ENCODE measurements at regions not wholly inside any gene's neighbourhood (a gene's known extent, or its start where the extent isn't known, plus 50 kb on each side); places are given as distances from the start of the nearest gene placed in this dataset.

DNA sequence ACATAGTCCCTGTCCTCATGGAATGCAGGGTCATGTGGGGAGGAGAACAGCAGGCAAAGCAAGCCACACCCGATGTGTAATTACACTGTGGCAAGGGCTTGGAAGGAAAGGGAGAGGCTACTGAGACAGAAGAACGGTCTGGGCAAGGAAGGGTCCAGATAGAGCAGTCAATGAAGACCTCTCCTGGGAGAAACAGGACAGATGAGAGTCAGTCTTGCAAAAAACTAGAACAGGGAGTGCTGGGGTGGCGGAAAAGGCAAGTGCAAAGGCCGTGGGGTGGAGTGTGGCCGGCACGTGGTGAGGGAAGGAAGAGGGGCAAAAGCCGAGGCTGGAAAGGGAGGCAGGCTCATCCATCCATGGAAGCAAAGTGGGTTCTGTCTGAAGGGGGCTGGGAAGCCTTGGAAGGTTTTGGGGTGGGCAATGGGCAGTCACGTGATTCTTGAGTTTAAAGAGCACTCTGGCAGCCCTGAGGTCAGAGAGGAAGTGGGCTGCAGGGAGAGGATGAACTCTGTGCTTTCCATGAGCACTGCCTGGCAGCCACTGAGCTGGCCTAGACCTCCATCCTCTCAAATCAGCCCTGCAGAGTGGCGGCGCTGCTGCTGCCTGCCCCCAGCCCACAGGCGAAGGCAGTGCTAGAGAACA is 182.2 kb downstream of the INHBB start:
- H3K4me3 ChIP-seq (ENCODE audit: low read depth in 1 of 2, low read length in 2 of 2) = no peak overlapping the region
- ATAC-seq (ENCODE audit: insufficient read depth, low read depth) (no peak), DNase-seq (no peak)
- no peak overlapping the region for H3K9ac ChIP-seq (ENCODE audit: low read depth, low read length)
- no peaks in the 10 kb centered on the region for H3K27me3 ChIP-seq (ENCODE audit: insufficient read depth, low read length, poor library complexity)
- no peaks in the 10 kb centered on the region for H3K36me3 ChIP-seq (ENCODE audit: insufficient read depth, low read length)
- H4K20me1 ChIP-seq (ENCODE audit: insufficient read depth, low read length) = no peaks in the 10 kb centered on the region
- no peak overlapping the region for H3K4me2 ChIP-seq (ENCODE audit: insufficient read depth, low read length)
- H3K4me1 ChIP-seq (ENCODE audit: insufficient read depth, low read length) = no peaks in the 10 kb centered on the region
- no peak overlapping the region for H2AFZ ChIP-seq (ENCODE audit: low read depth, low read length)
- no peak overlapping the region for H3K27ac ChIP-seq (ENCODE audit: low read length)
- no peaks in the 10 kb centered on the region for H3K9me3 ChIP-seq (ENCODE audit: insufficient read depth, low read length, severe bottlenecking)
- no peak for TF ChIP-seq EZH2 (IDR thresholded peaks at IDR 0.05; ENCODE audit: borderline replicate concordance, low read depth, low read length, severe bottlenecking)
- TF ChIP-seq CTCF (IDR thresholded peaks at IDR 0.05; ENCODE audit: borderline replicate concordance, extremely low read depth, low read length, poor library complexity, severe bottlenecking) = no peak
- no peaks in the 10 kb centered on the region for H3K79me2 ChIP-seq (ENCODE audit: insufficient read depth, low read length)

DNA sequence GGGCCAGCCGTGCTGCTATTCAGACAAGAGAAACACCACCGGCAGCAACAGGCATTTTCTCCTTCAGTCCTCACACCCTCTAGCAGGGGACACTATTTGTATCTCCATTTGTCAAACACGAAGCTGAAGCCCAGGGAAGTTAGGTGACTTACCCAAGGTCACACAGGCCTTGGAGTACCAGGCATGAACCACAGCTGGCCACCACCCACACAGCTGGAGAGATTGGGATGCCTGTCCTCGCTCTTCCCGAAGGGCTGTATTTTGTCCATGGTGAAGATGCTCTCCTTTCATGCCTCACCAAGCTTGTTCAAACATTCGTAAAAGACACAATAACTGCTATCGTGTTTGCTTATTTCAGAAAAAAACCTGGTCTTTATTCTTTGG is 182.7 kb downstream of the INHBB start:
- Histone ChIP-seq H3K4me3 (ENCODE audit: low read depth in 1 of 2, low read length in 2 of 2) (no peak overlapping the region), H3K27ac (ENCODE audit: low read length) (no peak overlapping the region), H3K9me3 (ENCODE audit: insufficient read depth, low read length, severe bottlenecking) (no peaks in the 10 kb centered on the region), H3K27me3 (ENCODE audit: insufficient read depth, low read length, poor library complexity) (no peaks in the 10 kb centered on the region), H3K9ac (ENCODE audit: low read depth, low read length) (no peak overlapping the region), H2AFZ (ENCODE audit: low read depth, low read length) (no peak overlapping the region), H3K79me2 (ENCODE audit: insufficient read depth, low read length) (no peaks in the 10 kb centered on the region), H3K36me3 (ENCODE audit: insufficient read depth, low read length) (no peaks in the 10 kb centered on the region), H3K4me2 (ENCODE audit: insufficient read depth, low read length) (no peak overlapping the region), H3K4me1 (ENCODE audit: insufficient read depth, low read length) (no peaks in the 10 kb centered on the region), H4K20me1 (ENCODE audit: insufficient read depth, low read length) (no peaks in the 10 kb centered on the region)
- ATAC-seq (ENCODE audit: insufficient read depth, low read depth) (no peak), DNase-seq (no peak)
- TF ChIP-seq EZH2 (IDR thresholded peaks at IDR 0.05; ENCODE audit: borderline replicate concordance, low read depth, low read length, severe bottlenecking) (no peak), CTCF (IDR thresholded peaks at IDR 0.05; ENCODE audit: borderline replicate concordance, extremely low read depth, low read length, poor library complexity, severe bottlenecking) (no peak)

- H3K27me3 ChIP-seq (ENCODE audit: insufficient read depth, low read length, poor library complexity) = no peaks in the 10 kb centered on the region
- no peak for DNase-seq
- H3K4me2 ChIP-seq (ENCODE audit: insufficient read depth, low read length) = no peak overlapping the region
- TF ChIP-seq EZH2 (IDR thresholded peaks at IDR 0.05; ENCODE audit: borderline replicate concordance, low read depth, low read length, severe bottlenecking) (no peak), CTCF (IDR thresholded peaks at IDR 0.05; ENCODE audit: borderline replicate concordance, extremely low read depth, low read length, poor library complexity, severe bottlenecking) (no peak)
- no peaks in the 10 kb centered on the region for H3K36me3 ChIP-seq (ENCODE audit: insufficient read depth, low read length)
- H3K9me3 ChIP-seq (ENCODE audit: insufficient read depth, low read length, severe bottlenecking) = no peaks in the 10 kb centered on the region
- no peak overlapping the region for H3K27ac ChIP-seq (ENCODE audit: low read length)
- H2AFZ ChIP-seq (ENCODE audit: low read depth, low read length) = no peak overlapping the region
- H4K20me1 ChIP-seq (ENCODE audit: insufficient read depth, low read length) = no peaks in the 10 kb centered on the region; the same call in 1 of the 2 replicates
- H3K4me1 ChIP-seq (ENCODE audit: insufficient read depth, low read length) = no peaks in the 10 kb centered on the region
- H3K9ac ChIP-seq (ENCODE audit: low read depth, low read length) = no peak overlapping the region
- no peak overlapping the region for H3K4me3 ChIP-seq (ENCODE audit: low read depth in 1 of 2, low read length in 2 of 2)
- ATAC-seq (ENCODE audit: insufficient read depth, low read depth) = no peak
- no peaks in the 10 kb centered on the region for H3K79me2 ChIP-seq (ENCODE audit: insufficient read depth, low read length)
These were observed 184.8 kb downstream of the INHBB start for GRCh38 chr2:120530781-120531180.
